Upper lobe of left lung (tissue), 4 donors: ENCODE measurements at regions not wholly inside any gene's neighbourhood (a gene's known extent, or its start where the extent isn't known, plus 50 kb on each side); places are given as distances from the start of the nearest gene placed in this dataset.

ENCODE experiments used
- POLR2A ChIP-seq, 4 donors: fragments of 450-650 bp; IDR thresholded peaks; one replicate each; pipeline ENCODE4 v1.5.1; 2016 to 2017; ENCODE audit warnings: antibody characterized with exemption in 4 of 4, mild to moderate bottlenecking in 2 of 4
- POLR2AphosphoS5 ChIP-seq, 2 donors: sonication (generic); formaldehyde crosslinking; IDR thresholded peaks; one replicate each; pipeline ENCODE4 v1.5.1; 2017; ENCODE audit warnings: antibody characterized with exemption in 2 of 2
- TF ChIP-seq, protein P1 (sequence below), 6 experiments: fragments of 450-650 bp in 4 of 6; fragments of 200-600 bp in 2 of 6; sonication (generic) in 2 of 6; IDR thresholded peaks; one replicate each; pipeline ENCODE4 v1.5.1; 2016 to 2019; ENCODE audit warnings: antibody characterized with exemption in 6 of 6

DNA sequence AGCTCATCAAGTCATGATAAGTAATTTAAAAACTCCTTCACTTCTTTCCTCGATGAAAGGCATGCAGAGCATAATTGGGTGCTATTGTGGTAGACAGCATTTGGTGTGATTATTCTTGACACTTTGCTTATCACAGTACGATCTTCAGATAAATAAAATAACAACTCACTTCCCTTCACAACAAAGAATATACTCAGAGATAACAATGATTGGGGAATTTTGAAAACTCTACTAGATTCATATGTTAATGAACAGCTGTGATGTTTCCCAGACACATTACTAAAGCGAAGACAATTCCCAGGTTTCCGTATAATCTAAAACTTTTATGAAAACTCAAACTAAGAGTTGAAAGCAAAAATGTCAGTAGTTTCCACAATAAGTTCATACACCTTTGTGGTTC is 670.6 kb upstream of the EPHA7 start:
- no peak for TF ChIP-seq POLR2A (IDR thresholded peaks at IDR 0.05)
- no peak for TF ChIP-seq POLR2AphosphoS5 (IDR thresholded peaks at IDR 0.05)
- TF ChIP-seq, protein P1, sequence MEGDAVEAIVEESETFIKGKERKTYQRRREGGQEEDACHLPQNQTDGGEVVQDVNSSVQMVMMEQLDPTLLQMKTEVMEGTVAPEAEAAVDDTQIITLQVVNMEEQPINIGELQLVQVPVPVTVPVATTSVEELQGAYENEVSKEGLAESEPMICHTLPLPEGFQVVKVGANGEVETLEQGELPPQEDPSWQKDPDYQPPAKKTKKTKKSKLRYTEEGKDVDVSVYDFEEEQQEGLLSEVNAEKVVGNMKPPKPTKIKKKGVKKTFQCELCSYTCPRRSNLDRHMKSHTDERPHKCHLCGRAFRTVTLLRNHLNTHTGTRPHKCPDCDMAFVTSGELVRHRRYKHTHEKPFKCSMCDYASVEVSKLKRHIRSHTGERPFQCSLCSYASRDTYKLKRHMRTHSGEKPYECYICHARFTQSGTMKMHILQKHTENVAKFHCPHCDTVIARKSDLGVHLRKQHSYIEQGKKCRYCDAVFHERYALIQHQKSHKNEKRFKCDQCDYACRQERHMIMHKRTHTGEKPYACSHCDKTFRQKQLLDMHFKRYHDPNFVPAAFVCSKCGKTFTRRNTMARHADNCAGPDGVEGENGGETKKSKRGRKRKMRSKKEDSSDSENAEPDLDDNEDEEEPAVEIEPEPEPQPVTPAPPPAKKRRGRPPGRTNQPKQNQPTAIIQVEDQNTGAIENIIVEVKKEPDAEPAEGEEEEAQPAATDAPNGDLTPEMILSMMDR (IDR thresholded peaks at IDR 0.05) = no peak
